ENCODE measurements at regions not wholly inside any gene's neighbourhood (a gene's known extent, or its start where the extent isn't known, plus 50 kb on each side); places are given as distances from the start of the nearest gene placed in this dataset.

GRCh38 chr21:21666689-21667088 lies 668.5 kb downstream of the NCAM2 start:
- Histone ChIP-seq H3K27me3 (replicated peaks; ENCODE audit: control insufficient read depth, insufficient read depth, low read length) (no peaks in the 10 kb centered on the region), H3K36me3 (ENCODE audit: control insufficient read depth, insufficient read depth, low read length) (no peaks in the 10 kb centered on the region), H3K4me3 (replicated peaks; ENCODE audit: low read depth, low read length) (no peak overlapping the region)
- TF ChIP-seq, protein P1, sequence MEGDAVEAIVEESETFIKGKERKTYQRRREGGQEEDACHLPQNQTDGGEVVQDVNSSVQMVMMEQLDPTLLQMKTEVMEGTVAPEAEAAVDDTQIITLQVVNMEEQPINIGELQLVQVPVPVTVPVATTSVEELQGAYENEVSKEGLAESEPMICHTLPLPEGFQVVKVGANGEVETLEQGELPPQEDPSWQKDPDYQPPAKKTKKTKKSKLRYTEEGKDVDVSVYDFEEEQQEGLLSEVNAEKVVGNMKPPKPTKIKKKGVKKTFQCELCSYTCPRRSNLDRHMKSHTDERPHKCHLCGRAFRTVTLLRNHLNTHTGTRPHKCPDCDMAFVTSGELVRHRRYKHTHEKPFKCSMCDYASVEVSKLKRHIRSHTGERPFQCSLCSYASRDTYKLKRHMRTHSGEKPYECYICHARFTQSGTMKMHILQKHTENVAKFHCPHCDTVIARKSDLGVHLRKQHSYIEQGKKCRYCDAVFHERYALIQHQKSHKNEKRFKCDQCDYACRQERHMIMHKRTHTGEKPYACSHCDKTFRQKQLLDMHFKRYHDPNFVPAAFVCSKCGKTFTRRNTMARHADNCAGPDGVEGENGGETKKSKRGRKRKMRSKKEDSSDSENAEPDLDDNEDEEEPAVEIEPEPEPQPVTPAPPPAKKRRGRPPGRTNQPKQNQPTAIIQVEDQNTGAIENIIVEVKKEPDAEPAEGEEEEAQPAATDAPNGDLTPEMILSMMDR (IDR thresholded peaks at IDR 0.05; ENCODE audit: insufficient read depth, low read length, poor library complexity, severe bottlenecking), result no peak
- DNase-seq (ENCODE audit: extremely low read depth, insufficient read length), result no peak

DNA sequence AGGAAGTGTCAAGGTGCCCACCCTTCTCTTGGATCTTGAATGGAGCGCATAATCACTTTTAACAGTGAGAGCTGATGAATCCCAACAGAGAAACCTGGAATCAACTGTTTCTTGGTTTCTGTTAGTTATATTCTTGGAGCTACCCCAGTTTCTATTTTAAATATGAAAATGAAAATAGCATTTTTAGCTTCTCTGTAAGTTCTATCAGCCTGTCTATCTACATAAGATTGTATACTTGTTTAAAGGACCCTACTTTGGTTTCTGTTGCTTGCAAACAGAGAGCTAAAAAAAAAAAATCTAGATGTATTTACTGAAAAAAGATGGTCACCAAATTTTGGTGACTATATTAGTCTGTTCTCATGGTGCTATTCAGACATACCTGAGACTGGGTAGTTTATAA lies 670.0 kb downstream of the NCAM2 start:
- H3K36me3 ChIP-seq (ENCODE audit: control insufficient read depth, insufficient read depth, low read length), result no peaks in the 10 kb centered on the region
- no peaks in the 10 kb centered on the region for H3K27me3 ChIP-seq (replicated peaks; ENCODE audit: control insufficient read depth, insufficient read depth, low read length)
- DNase-seq (ENCODE audit: extremely low read depth, insufficient read length), result no peak
- TF ChIP-seq, protein P1 (IDR thresholded peaks at IDR 0.05; ENCODE audit: insufficient read depth, low read length, poor library complexity, severe bottlenecking), result no peak
- H3K4me3 ChIP-seq (replicated peaks; ENCODE audit: low read depth, low read length), result no peak overlapping the region

GRCh38 chr21:21673959-21674358 lies 675.8 kb downstream of the NCAM2 start:
- no peak for DNase-seq (ENCODE audit: extremely low read depth, insufficient read length)
- TF ChIP-seq, protein P1 (IDR thresholded peaks at IDR 0.05; ENCODE audit: insufficient read depth, low read length, poor library complexity, severe bottlenecking), result no peak

DNA sequence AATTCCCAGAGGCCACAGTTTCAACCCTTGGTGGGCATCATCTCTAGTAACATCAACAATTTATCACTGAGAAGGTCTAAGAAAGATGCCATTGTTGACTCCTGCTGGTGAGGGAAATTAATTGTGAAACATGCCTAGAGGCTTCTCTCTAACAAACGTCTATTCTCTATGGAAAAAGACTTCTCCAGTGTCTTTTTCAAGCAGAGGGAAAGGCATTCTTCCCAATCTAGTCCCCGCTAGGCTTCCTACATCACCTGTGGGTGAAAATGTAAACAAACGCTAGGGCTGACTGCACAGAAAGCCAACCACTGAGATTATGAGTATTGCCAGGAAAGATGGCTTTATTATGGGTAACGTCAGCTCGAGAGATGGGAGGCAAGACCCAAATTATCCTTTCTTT lies 677.4 kb downstream of the NCAM2 start:
- Histone ChIP-seq H3K27me3 (replicated peaks; ENCODE audit: control insufficient read depth, insufficient read depth, low read length) (no peaks in the 10 kb centered on the region), H3K36me3 (ENCODE audit: control insufficient read depth, insufficient read depth, low read length) (no peaks in the 10 kb centered on the region), H3K4me3 (replicated peaks; ENCODE audit: low read depth, low read length) (no peak overlapping the region)
- no peak for DNase-seq (ENCODE audit: extremely low read depth, insufficient read length)
- TF ChIP-seq, protein P1 (IDR thresholded peaks at IDR 0.05; ENCODE audit: insufficient read depth, low read length, poor library complexity, severe bottlenecking), result no peak

More at GRCh38 chr21:21673959-21674358, 675.8 kb downstream of the NCAM2 start:
- Histone ChIP-seq H3K27me3 (replicated peaks; ENCODE audit: control insufficient read depth, insufficient read depth, low read length) (no peaks in the 10 kb centered on the region), H3K4me3 (replicated peaks; ENCODE audit: low read depth, low read length) (no peak overlapping the region), H3K36me3 (ENCODE audit: control insufficient read depth, insufficient read depth, low read length) (no peaks in the 10 kb centered on the region)

- H3K36me3 ChIP-seq (ENCODE audit: control insufficient read depth, insufficient read depth, low read length), result no peaks in the 10 kb centered on the region
- TF ChIP-seq, protein P1 (IDR thresholded peaks at IDR 0.05; ENCODE audit: insufficient read depth, low read length, poor library complexity, severe bottlenecking), result no peak
- H3K27me3 ChIP-seq (replicated peaks; ENCODE audit: control insufficient read depth, insufficient read depth, low read length), result no peaks in the 10 kb centered on the region
- H3K4me3 ChIP-seq (replicated peaks; ENCODE audit: low read depth, low read length), result no peak overlapping the region
- no peak for DNase-seq (ENCODE audit: extremely low read depth, insufficient read length)
These were observed 684.0 kb downstream of the NCAM2 start for GRCh38 chr21:21682172-21682571.

- Histone ChIP-seq H3K4me3 (replicated peaks; ENCODE audit: low read depth, low read length) (no peak overlapping the region), H3K36me3 (ENCODE audit: control insufficient read depth, insufficient read depth, low read length) (no peaks in the 10 kb centered on the region), H3K27me3 (replicated peaks; ENCODE audit: control insufficient read depth, insufficient read depth, low read length) (no peaks in the 10 kb centered on the region)
- TF ChIP-seq, protein P1 (IDR thresholded peaks at IDR 0.05; ENCODE audit: insufficient read depth, low read length, poor library complexity, severe bottlenecking), result no peak
- DNase-seq (ENCODE audit: extremely low read depth, insufficient read length), result no peak
These were observed 690.7 kb downstream of the NCAM2 start for GRCh38 chr21:21688889-21689288.
